ENCODE measurements at regions not wholly inside any gene's neighbourhood (a gene's known extent, or its start where the extent isn't known, plus 50 kb on each side); places are given as distances from the start of the nearest gene placed in this dataset.

- H3K27ac Mint-ChIP-seq: no peak overlapping the region
- Histone ChIP-seq H3K4me3 (ENCODE audit: low read depth, low read length) (no peak overlapping the region), H3K9me3 (ENCODE audit: control insufficient read depth in 2 of 2, low read length in 2 of 2) (no peaks in the 10 kb centered on the region), H3K27ac (ENCODE audit: insufficient read depth, low read length, poor library complexity, severe bottlenecking) (no peak overlapping the region), H3K36me3 (ENCODE audit: control insufficient read depth, insufficient read depth, low read length) (no peaks in the 10 kb centered on the region), H3K4me1 (ENCODE audit: control insufficient read depth, insufficient read depth, low read length, poor library complexity, severe bottlenecking) (no peaks in the 10 kb centered on the region), H3K27me3 (ENCODE audit: control insufficient read depth, insufficient read depth, low read length) (no peaks in the 10 kb centered on the region)
- H3K36me3 Mint-ChIP-seq: no peaks in the 10 kb centered on the region
- DNase-seq (no peak), ATAC-seq (ENCODE audit: low read depth in 2 of 2) (no peak)
- no peaks in the 10 kb centered on the region for H3K4me1 Mint-ChIP-seq
- no peak overlapping the region for H3K4me3 Mint-ChIP-seq
- peaks cover 0 to 2% (median 0%) of the 10 kb centered on the region in 7 donors for H3K9me3 Mint-ChIP-seq
- H3K27me3 Mint-ChIP-seq: peaks cover 5% of the 10 kb centered on the region
These were observed 157.1 kb downstream of the OLFM1 start for GRCh38 chr9:135244271-135245221.

GRCh38 chr9:135245482-135246247, 158.2 kb downstream of the OLFM1 start:
- no peaks in the 10 kb centered on the region for H3K36me3 Mint-ChIP-seq
- Histone ChIP-seq H3K27me3 (ENCODE audit: control insufficient read depth, insufficient read depth, low read length) (no peaks in the 10 kb centered on the region), H3K27ac (ENCODE audit: insufficient read depth, low read length, poor library complexity, severe bottlenecking) (no peak overlapping the region), H3K9me3 (ENCODE audit: control insufficient read depth in 2 of 2, low read length in 2 of 2) (no peaks in the 10 kb centered on the region), H3K36me3 (ENCODE audit: control insufficient read depth, insufficient read depth, low read length) (no peaks in the 10 kb centered on the region), H3K4me3 (ENCODE audit: low read depth, low read length) (no peak overlapping the region), H3K4me1 (ENCODE audit: control insufficient read depth, insufficient read depth, low read length, poor library complexity, severe bottlenecking) (no peaks in the 10 kb centered on the region)
- ATAC-seq (ENCODE audit: low read depth in 2 of 2): no peak
- DNase-seq: no peak
- H3K27me3 Mint-ChIP-seq: peaks cover 5% of the 10 kb centered on the region
- no peaks in the 10 kb centered on the region for H3K4me1 Mint-ChIP-seq
- H3K27ac Mint-ChIP-seq: no peak overlapping the region
- H3K9me3 Mint-ChIP-seq: peaks cover 0 to 1% (median 0%) of the 10 kb centered on the region in 7 donors
- H3K4me3 Mint-ChIP-seq: no peak overlapping the region

DNA sequence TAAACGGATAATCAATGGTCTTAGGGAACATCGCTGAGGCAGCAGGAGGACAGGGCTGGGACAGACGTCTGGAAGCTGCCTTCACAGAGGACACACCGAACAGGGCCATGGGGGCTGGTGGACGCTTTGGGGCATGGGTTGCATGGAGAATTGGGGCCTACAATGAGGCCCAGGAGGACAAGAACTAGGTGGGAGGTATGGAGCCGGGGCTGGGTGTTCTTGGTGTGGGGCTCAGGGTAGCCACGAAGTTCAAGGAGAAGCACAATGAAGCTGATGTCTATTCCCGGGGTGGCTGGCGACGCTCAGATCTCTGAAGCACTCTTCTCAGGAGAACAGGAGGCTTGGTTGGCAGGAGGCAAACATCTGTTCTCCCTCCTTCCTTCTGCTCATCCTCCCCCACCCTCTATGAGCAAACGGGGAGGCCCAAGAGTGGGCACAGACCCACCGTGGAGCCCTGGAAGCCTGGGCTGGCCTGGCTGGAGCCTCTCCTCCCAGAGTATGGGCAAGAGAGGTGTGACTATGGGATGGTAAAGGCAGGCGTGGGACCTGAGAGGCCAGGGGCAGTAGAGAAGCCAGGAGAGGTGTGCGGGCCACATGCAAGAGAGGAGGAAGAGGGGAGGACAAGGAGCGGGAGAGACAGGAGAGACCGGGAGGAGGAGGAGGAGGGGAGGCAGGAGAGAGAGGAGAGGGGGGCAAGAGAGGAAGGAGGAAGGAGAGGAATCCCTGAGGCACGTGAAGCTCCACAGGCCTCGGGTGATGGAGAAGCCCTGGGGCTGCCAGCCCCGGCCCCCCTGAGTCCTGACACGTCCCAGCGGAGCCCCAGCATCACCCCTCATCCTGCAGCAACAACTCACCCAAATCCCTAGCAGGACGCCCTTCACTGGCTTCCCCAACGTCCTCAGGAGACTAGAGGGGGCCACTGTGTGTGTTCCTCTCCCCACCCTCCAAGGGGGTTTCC, 159.1 kb downstream of the OLFM1 start:
- peaks cover 0 to 1% (median 0%) of the 10 kb centered on the region in 7 donors for H3K9me3 Mint-ChIP-seq

GRCh38 chr9:135247227-135247930, 159.9 kb downstream of the OLFM1 start:
- Mint-ChIP-seq H3K9me3 (peaks cover 0 to 1% (median 0%) of the 10 kb centered on the region in 7 donors), H3K36me3 (no peaks in the 10 kb centered on the region), H3K4me3 (no peak overlapping the region), H3K27ac (peak overlapping the region in 1 of 3 donors; percentile 11), H3K27me3 (no peaks in the 10 kb centered on the region), H3K4me1 (no peaks in the 10 kb centered on the region)
- no peaks in the 10 kb centered on the region for H3K4me1 ChIP-seq (ENCODE audit: control insufficient read depth, insufficient read depth, low read length, poor library complexity, severe bottlenecking)
- no peaks in the 10 kb centered on the region for H3K9me3 ChIP-seq (ENCODE audit: control insufficient read depth in 2 of 2, low read length in 2 of 2)
- H3K27me3 ChIP-seq (ENCODE audit: control insufficient read depth, insufficient read depth, low read length): no peaks in the 10 kb centered on the region
- H3K4me3 ChIP-seq (ENCODE audit: low read depth, low read length): no peak overlapping the region
- no peak for DNase-seq
- H3K36me3 ChIP-seq (ENCODE audit: control insufficient read depth, insufficient read depth, low read length): no peaks in the 10 kb centered on the region
- H3K27ac ChIP-seq (ENCODE audit: insufficient read depth, low read length, poor library complexity, severe bottlenecking): no peak overlapping the region
- ATAC-seq (ENCODE audit: low read depth in 2 of 2): no peak

More for the DNA sequence above, 159.1 kb downstream of the OLFM1 start:
- Histone ChIP-seq H3K27ac (ENCODE audit: insufficient read depth, low read length, poor library complexity, severe bottlenecking) (no peak overlapping the region), H3K36me3 (ENCODE audit: control insufficient read depth, insufficient read depth, low read length) (no peaks in the 10 kb centered on the region), H3K27me3 (ENCODE audit: control insufficient read depth, insufficient read depth, low read length) (no peaks in the 10 kb centered on the region), H3K4me1 (ENCODE audit: control insufficient read depth, insufficient read depth, low read length, poor library complexity, severe bottlenecking) (no peaks in the 10 kb centered on the region), H3K9me3 (ENCODE audit: control insufficient read depth in 2 of 2, low read length in 2 of 2) (no peaks in the 10 kb centered on the region), H3K4me3 (ENCODE audit: low read depth, low read length) (no peak overlapping the region)
- Mint-ChIP-seq H3K4me1 (no peaks in the 10 kb centered on the region), H3K36me3 (no peaks in the 10 kb centered on the region), H3K4me3 (no peak overlapping the region), H3K27ac (no peak overlapping the region), H3K27me3 (no peaks in the 10 kb centered on the region)
- DNase-seq: no peak
- ATAC-seq (ENCODE audit: low read depth in 2 of 2): no peak

DNA sequence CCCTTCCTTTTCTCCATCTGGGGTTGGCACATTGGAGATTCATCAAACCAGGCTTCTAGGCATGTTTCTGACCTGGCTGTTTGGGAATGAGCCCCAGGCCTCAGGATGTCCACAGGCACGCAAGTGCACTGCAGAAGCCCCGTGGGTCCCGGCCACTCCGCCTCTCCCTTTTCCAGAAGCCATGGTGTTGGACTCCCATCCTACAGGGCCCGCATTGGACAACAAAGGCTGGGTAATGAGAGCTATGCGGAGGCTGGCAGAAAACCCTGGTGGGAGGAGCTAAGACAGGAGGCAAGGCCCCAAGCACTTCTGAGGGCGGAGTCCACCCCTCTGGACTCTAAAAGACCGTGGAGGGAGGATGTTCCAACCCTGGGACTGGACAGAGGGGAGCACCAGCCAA, 160.6 kb downstream of the OLFM1 start:
- no peak for ATAC-seq (ENCODE audit: low read depth in 2 of 2)
- no peaks in the 10 kb centered on the region for H3K36me3 ChIP-seq (ENCODE audit: control insufficient read depth, insufficient read depth, low read length)
- H3K4me1 Mint-ChIP-seq: no peaks in the 10 kb centered on the region
- H3K4me1 ChIP-seq (ENCODE audit: control insufficient read depth, insufficient read depth, low read length, poor library complexity, severe bottlenecking): no peaks in the 10 kb centered on the region
- no peak overlapping the region for H3K27ac Mint-ChIP-seq
- H3K4me3 ChIP-seq (ENCODE audit: low read depth, low read length): no peak overlapping the region
- no peak for DNase-seq
- no peak overlapping the region for H3K4me3 Mint-ChIP-seq
- H3K36me3 Mint-ChIP-seq: no peaks in the 10 kb centered on the region
- no peaks in the 10 kb centered on the region for H3K27me3 ChIP-seq (ENCODE audit: control insufficient read depth, insufficient read depth, low read length)
- H3K27ac ChIP-seq (ENCODE audit: insufficient read depth, low read length, poor library complexity, severe bottlenecking): no peak overlapping the region
- peaks cover 0 to 1% (median 0%) of the 10 kb centered on the region in 7 donors for H3K9me3 Mint-ChIP-seq
- H3K27me3 Mint-ChIP-seq: no peaks in the 10 kb centered on the region
- no peaks in the 10 kb centered on the region for H3K9me3 ChIP-seq (ENCODE audit: control insufficient read depth in 2 of 2, low read length in 2 of 2)

- no peaks in the 10 kb centered on the region for H3K27me3 Mint-ChIP-seq
- Histone ChIP-seq H3K27me3 (ENCODE audit: control insufficient read depth, insufficient read depth, low read length) (no peaks in the 10 kb centered on the region), H3K4me3 (ENCODE audit: low read depth, low read length) (no peak overlapping the region), H3K36me3 (ENCODE audit: control insufficient read depth, insufficient read depth, low read length) (no peaks in the 10 kb centered on the region), H3K4me1 (ENCODE audit: control insufficient read depth, insufficient read depth, low read length, poor library complexity, severe bottlenecking) (no peaks in the 10 kb centered on the region), H3K9me3 (ENCODE audit: control insufficient read depth in 2 of 2, low read length in 2 of 2) (no peaks in the 10 kb centered on the region), H3K27ac (ENCODE audit: insufficient read depth, low read length, poor library complexity, severe bottlenecking) (no peak overlapping the region)
- no peaks in the 10 kb centered on the region for H3K4me1 Mint-ChIP-seq
- ATAC-seq (ENCODE audit: low read depth in 2 of 2): no peak
- no peak for DNase-seq
- no peak overlapping the region for H3K4me3 Mint-ChIP-seq
- no peaks in the 10 kb centered on the region for H3K36me3 Mint-ChIP-seq
- peaks cover 0 to 1% (median 0%) of the 10 kb centered on the region in 7 donors for H3K9me3 Mint-ChIP-seq
- H3K27ac Mint-ChIP-seq: no peak overlapping the region
These were observed 161.3 kb downstream of the OLFM1 start for GRCh38 chr9:135248721-135249120.

DNA sequence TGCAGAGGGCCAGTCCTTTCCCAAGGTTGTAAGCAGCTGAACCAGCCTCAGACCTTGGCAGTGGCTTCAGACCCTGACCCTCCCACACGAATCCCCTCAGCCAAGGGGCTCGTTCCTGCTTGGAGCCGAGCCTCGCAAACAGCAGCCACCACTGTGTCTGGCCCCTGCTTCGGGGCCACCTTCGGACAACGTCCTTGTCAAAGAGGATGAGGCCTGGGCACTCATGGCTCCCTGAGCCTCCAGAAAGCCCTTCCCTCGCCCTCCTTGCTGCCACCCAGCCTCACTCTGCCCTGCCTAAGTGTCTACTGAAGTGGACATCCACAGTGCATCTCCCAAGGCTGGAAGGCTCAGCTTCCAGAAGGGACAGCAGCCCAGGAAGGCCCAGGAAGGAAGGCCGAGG, 161.7 kb downstream of the OLFM1 start:
- Histone ChIP-seq H3K9me3 (ENCODE audit: control insufficient read depth in 2 of 2, low read length in 2 of 2) (no peaks in the 10 kb centered on the region), H3K4me3 (ENCODE audit: low read depth, low read length) (no peak overlapping the region), H3K36me3 (ENCODE audit: control insufficient read depth, insufficient read depth, low read length) (no peaks in the 10 kb centered on the region), H3K4me1 (ENCODE audit: control insufficient read depth, insufficient read depth, low read length, poor library complexity, severe bottlenecking) (no peaks in the 10 kb centered on the region), H3K27me3 (ENCODE audit: control insufficient read depth, insufficient read depth, low read length) (no peaks in the 10 kb centered on the region), H3K27ac (ENCODE audit: insufficient read depth, low read length, poor library complexity, severe bottlenecking) (no peak overlapping the region)
- DNase-seq: no peak
- H3K4me3 Mint-ChIP-seq: no peak overlapping the region
- no peak overlapping the region for H3K27ac Mint-ChIP-seq
- no peaks in the 10 kb centered on the region for H3K27me3 Mint-ChIP-seq
- no peaks in the 10 kb centered on the region for H3K36me3 Mint-ChIP-seq
- H3K4me1 Mint-ChIP-seq: no peaks in the 10 kb centered on the region
- no peak for ATAC-seq (ENCODE audit: low read depth in 2 of 2)
- peaks cover 0 to 1% (median 0%) of the 10 kb centered on the region in 7 donors for H3K9me3 Mint-ChIP-seq
